SK-N-SH (cell line): ENCODE measurements at regions not wholly inside any gene's neighbourhood (a gene's known extent, or its start where the extent isn't known, plus 50 kb on each side); places are given as distances from the start of the nearest gene placed in this dataset.
A peak's percentile ranks its signal among the peaks of the same experiment; 100 is the strongest.

Experiments used
- CTCF ChIA-PET: fragments of 300-600, 350-600 bp; formaldehyde crosslinking; extraction: SDS; loops from one replicate; lab custom pipeline; 2021; lab: Yijun Ruan, JAX
- POLR2A ChIA-PET: fragments of 350-600 bp; sonication (Branson Sonifier 250); formaldehyde crosslinking; extraction: SDS; loops from one replicate; lab custom pipeline; 2020; ENCODE audit warnings: antibody characterized with exemption, inconsistent platforms; lab: Yijun Ruan, JAX
- DNase-seq: peaks from one replicate; pipeline ENCODE4 v3.0.0; 2012
- H2AFZ ChIP-seq: fragments of 200-600 bp; sonication (generic); 2 replicates; pipeline ENCODE4 v1.8.1; 2016; ENCODE audit warnings: antibody characterized with exemption, mild to moderate bottlenecking, low read depth
- H3F3A ChIP-seq: fragments of 200-600 bp; sonication (generic); replicated peaks from 2 replicates; pipeline ENCODE3; 2016; ENCODE audit warnings: antibody characterized with exemption, mild to moderate bottlenecking; ENCODE audit not compliant: insufficient read depth
- H3K27ac ChIP-seq, 2 experiments: fragments of 200-500 bp in 1 of 2; fragments of 200-600 bp in 1 of 2; sonication (Bioruptor generic) in 1 of 2; sonication (generic), shearing (Covaris generic) in 1 of 2; 2 replicates each; pipeline versions ENCODE4 v1.5.1 to v1.6.1; 2014 to 2016; ENCODE audit warnings: low read depth in 2 of 2, inconsistent platforms in 1 of 2, low read length in 1 of 2, mild to moderate bottlenecking in 1 of 2, mixed read lengths in 1 of 2
- H3K27me3 ChIP-seq: fragments of 200-600 bp; sonication (generic), shearing (Covaris generic); 2 replicates; pipeline ENCODE4 v1.6.1; 2016; ENCODE audit warnings: mixed run types; ENCODE audit not compliant: insufficient read depth
- H3K36me3 ChIP-seq, 2 experiments: fragments of 200-500 bp in 1 of 2; fragments of 200-600 bp in 1 of 2; sonication (Bioruptor generic) in 1 of 2; sonication (generic) in 1 of 2; replicated peaks in 1 of 2; 2 replicates each; pipeline versions ENCODE3 to v1.5.1; 2014 to 2016; ENCODE audit warnings: low read length in 1 of 2, mild to moderate bottlenecking in 1 of 2; ENCODE audit not compliant: insufficient read depth in 2 of 2, control insufficient read depth in 1 of 2
- H3K4me1 ChIP-seq, 2 experiments: fragments of 200-500 bp in 1 of 2; fragments of 200-600 bp in 1 of 2; sonication (Bioruptor generic) in 1 of 2; sonication (generic), shearing (Covaris generic) in 1 of 2; 2 replicates each; pipeline versions ENCODE4 v1.5.1 to v1.6.1; 2014 to 2016; ENCODE audit warnings: low read depth in 1 of 2, low read length in 1 of 2, mixed run types in 1 of 2; ENCODE audit not compliant: insufficient read depth in 2 of 2, control insufficient read depth in 1 of 2
- H3K4me2 ChIP-seq: fragments of 200-600 bp; sonication (generic), shearing (Covaris generic); 2 replicates; pipeline ENCODE4 v1.6.1; 2017; ENCODE audit warnings: mixed run types
- H3K4me3 ChIP-seq, 2 experiments: fragments of 200-500 bp in 1 of 2; fragments of 200-600 bp in 1 of 2; sonication (Bioruptor generic) in 1 of 2; sonication (generic), shearing (Covaris generic) in 1 of 2; 2 replicates each; pipeline versions ENCODE4 v1.5.1 to v1.8.1; 2014 to 2016; ENCODE audit warnings: low read depth in 2 of 2, inconsistent platforms in 1 of 2, low read length in 1 of 2, mild to moderate bottlenecking in 1 of 2, mixed read lengths in 1 of 2, moderate library complexity in 1 of 2
- H3K79me2 ChIP-seq: fragments of 200-600 bp; sonication (generic); 2 replicates; pipeline ENCODE4 v1.8.1; 2017; ENCODE audit warnings: mild to moderate bottlenecking; ENCODE audit not compliant: insufficient read depth
- H3K9ac ChIP-seq: fragments of 200-600 bp; sonication (generic); 2 replicates; pipeline ENCODE4 v1.6.1; 2017; ENCODE audit warnings: mixed run types
- H3K9me2 ChIP-seq: fragments of 200-600 bp; sonication (generic); 2 replicates; pipeline ENCODE4 v1.6.1; 2017; ENCODE audit warnings: mixed run types
- H3K9me3 ChIP-seq: fragments of 200-600 bp; sonication (generic); 2 replicates; pipeline ENCODE4 v1.6.1; 2017; ENCODE audit warnings: mixed run types, mild to moderate bottlenecking, moderate library complexity
- H4K20me1 ChIP-seq: fragments of 200-600 bp; sonication (generic); 2 replicates; pipeline ENCODE4 v1.6.1; 2017; ENCODE audit warnings: mild to moderate bottlenecking, mixed run types; ENCODE audit not compliant: insufficient read depth
- CHD2 ChIP-seq: fragments of 150-350 bp; IDR thresholded peaks from 2 replicates; pipeline ENCODE4 v1.6.1; 2018; ENCODE audit warnings: low read length; ENCODE audit not compliant: partially characterized antibody
- ELF1 ChIP-seq: IDR thresholded peaks from 2 replicates; pipeline ENCODE4 v1.4.0; 2012
- FOSL2 ChIP-seq: IDR thresholded peaks from 2 replicates; pipeline ENCODE4 v1.4.0; 2012; ENCODE audit warnings: low read depth, mild to moderate bottlenecking, moderate library complexity, borderline replicate concordance
- FOXM1 ChIP-seq: IDR thresholded peaks from 2 replicates; pipeline ENCODE4 v1.4.0; 2012; ENCODE audit warnings: low read depth, mild to moderate bottlenecking
- MEF2A ChIP-seq: IDR thresholded peaks from 2 replicates; pipeline ENCODE4 v1.4.0; 2012; ENCODE audit warnings: low read depth, borderline replicate concordance
- MXI1 ChIP-seq: IDR thresholded peaks from 2 replicates; pipeline ENCODE4 v1.6.1; 2012; ENCODE audit warnings: mild to moderate bottlenecking, low read depth, low read length, improper control_type of control experiment
- NRF1 ChIP-seq: IDR thresholded peaks from 2 replicates; pipeline ENCODE4 v1.6.1; 2012; ENCODE audit warnings: low read depth, mild to moderate bottlenecking, low read length
- POLR2AphosphoS5 ChIP-seq: IDR thresholded peaks from 2 replicates; pipeline ENCODE4 v1.6.1; 2012; ENCODE audit warnings: low read depth, low read length
- RAD21 ChIP-seq: IDR thresholded peaks from 2 replicates; pipeline ENCODE4 v1.6.1; 2012; ENCODE audit warnings: mild to moderate bottlenecking, low read length
- RFX5 ChIP-seq: IDR thresholded peaks from 2 replicates; pipeline ENCODE4 v1.6.1; 2012; ENCODE audit warnings: mild to moderate bottlenecking, improper control_type of control experiment, low read length
- RXRA ChIP-seq: IDR thresholded peaks from 2 replicates; pipeline ENCODE4 v1.4.0; 2012; ENCODE audit warnings: low read depth, mild to moderate bottlenecking, borderline replicate concordance
- SIN3A ChIP-seq: IDR thresholded peaks from 2 replicates; pipeline ENCODE4 v1.6.1; 2012; ENCODE audit warnings: low read depth, mild to moderate bottlenecking, low read length, moderate library complexity, borderline replicate concordance
- SMC3 ChIP-seq: IDR thresholded peaks from 2 replicates; pipeline ENCODE4 v1.6.1; 2012; ENCODE audit warnings: low read depth, low read length, improper control_type of control experiment
- USF2 ChIP-seq: fragments of 150-350 bp; IDR thresholded peaks from 2 replicates; pipeline ENCODE4 v1.6.1; 2017; ENCODE audit warnings: antibody characterized with exemption, low read length, low read depth, borderline replicate concordance
- YY1 ChIP-seq: IDR thresholded peaks from 2 replicates; pipeline ENCODE4 v1.4.0; 2012; ENCODE audit warnings: low read depth, mild to moderate bottlenecking
- WGBS: methylation state at CpG from one replicate; pipeline ENCODE4 v1.1.6; 2017; ENCODE audit warnings: low lambda C conversion rate; 5-methylcytosine and 5-hydroxymethylcytosine counted together
- TF ChIP-seq, protein P1 (sequence below): fragments of 200-600 bp; sonication (generic); IDR thresholded peaks from 2 replicates; pipeline ENCODE4 v1.6.1; 2017; ENCODE audit warnings: antibody characterized with exemption, mild to moderate bottlenecking, moderate library complexity
- TF ChIP-seq, protein P2 (sequence below): fragments of 150-350 bp; IDR thresholded peaks from 2 replicates; pipeline ENCODE4 v1.6.1; 2016; ENCODE audit warnings: mild to moderate bottlenecking, low read depth, low read length
- TF ChIP-seq, protein P3 (sequence below): IDR thresholded peaks from 2 replicates; pipeline ENCODE4 v1.4.0; 2012; ENCODE audit warnings: low read depth, borderline replicate concordance

DNA sequence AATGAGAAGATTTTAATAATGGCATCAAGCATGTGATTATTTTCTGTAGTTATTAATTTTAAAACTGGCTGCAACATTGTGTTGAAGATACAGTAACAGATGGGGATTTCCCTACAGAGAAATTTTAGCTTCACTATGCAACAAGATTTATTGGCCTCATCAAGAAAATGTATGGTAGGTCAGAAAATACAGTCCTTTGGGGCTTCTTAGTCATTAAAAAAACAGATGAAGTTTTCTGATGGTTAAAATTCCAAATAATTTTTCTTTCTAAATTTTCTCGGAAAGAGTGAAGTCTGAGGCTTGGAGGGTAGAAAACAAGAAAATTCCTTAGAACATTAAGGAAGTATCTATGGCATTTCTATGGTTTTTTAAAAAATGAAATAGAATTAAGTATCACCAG lies 1790.8 kb upstream of the PCDH20 start:
- DNase-seq, result no peak

GRCh38 chr13:63201493-63201892 lies 1785.8 kb upstream of the PCDH20 start:
- no peak overlapping the region for H3K4me2 ChIP-seq
- H3K36me3 ChIP-seq, result no peaks in the 10 kb centered on the region
- ChIA-PET CTCF (interaction anchor here (0.7 kb wide), 1 partner anchor 200 kb away, joined by 3 read pairs; no protein-coding TSS in a partner anchor), POLR2A (no interaction called here)
- no peak overlapping the region for H3K4me3 ChIP-seq
- no peak overlapping the region for H2AFZ ChIP-seq
- H4K20me1 ChIP-seq, result no peaks in the 10 kb centered on the region
- H3F3A ChIP-seq, result peaks cover 7% of the 10 kb centered on the region
- no peak for DNase-seq
- H3K4me1 ChIP-seq, result 0 out of 4 replicates have a peak, but pooled peaks cover 0 to 6% of the 10 kb centered on the region in 2 experiments
- H3K9me3 ChIP-seq, result no peaks in the 10 kb centered on the region
- 100% methylated on average over 1 of the region's 1 CpG for WGBS
- H3K27me3 ChIP-seq, result no peaks in the 10 kb centered on the region
- no peaks in the 10 kb centered on the region for H3K79me2 ChIP-seq
- no peak overlapping the region for H3K27ac ChIP-seq
- no peak overlapping the region for H3K9ac ChIP-seq
- no peaks in the 10 kb centered on the region for H3K9me2 ChIP-seq
- no peak for TF ChIP-seq FOSL2
- TF ChIP-seq FOXM1, result no peak
- TF ChIP-seq RAD21, result no peak
- no peak for TF ChIP-seq RFX5
- TF ChIP-seq, protein P1, sequence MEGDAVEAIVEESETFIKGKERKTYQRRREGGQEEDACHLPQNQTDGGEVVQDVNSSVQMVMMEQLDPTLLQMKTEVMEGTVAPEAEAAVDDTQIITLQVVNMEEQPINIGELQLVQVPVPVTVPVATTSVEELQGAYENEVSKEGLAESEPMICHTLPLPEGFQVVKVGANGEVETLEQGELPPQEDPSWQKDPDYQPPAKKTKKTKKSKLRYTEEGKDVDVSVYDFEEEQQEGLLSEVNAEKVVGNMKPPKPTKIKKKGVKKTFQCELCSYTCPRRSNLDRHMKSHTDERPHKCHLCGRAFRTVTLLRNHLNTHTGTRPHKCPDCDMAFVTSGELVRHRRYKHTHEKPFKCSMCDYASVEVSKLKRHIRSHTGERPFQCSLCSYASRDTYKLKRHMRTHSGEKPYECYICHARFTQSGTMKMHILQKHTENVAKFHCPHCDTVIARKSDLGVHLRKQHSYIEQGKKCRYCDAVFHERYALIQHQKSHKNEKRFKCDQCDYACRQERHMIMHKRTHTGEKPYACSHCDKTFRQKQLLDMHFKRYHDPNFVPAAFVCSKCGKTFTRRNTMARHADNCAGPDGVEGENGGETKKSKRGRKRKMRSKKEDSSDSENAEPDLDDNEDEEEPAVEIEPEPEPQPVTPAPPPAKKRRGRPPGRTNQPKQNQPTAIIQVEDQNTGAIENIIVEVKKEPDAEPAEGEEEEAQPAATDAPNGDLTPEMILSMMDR, result no peak
- no peak for TF ChIP-seq RXRA
- no peak for TF ChIP-seq NRF1
- TF ChIP-seq YY1, result no peak
- TF ChIP-seq POLR2AphosphoS5, result no peak
- no peak for TF ChIP-seq MEF2A
- no peak for TF ChIP-seq SMC3
- TF ChIP-seq USF2, result no peak
- no peak for TF ChIP-seq CHD2
- TF ChIP-seq SIN3A, result no peak

More for the DNA sequence above, 1790.8 kb upstream of the PCDH20 start:
- peaks cover 16% of the 10 kb centered on the region for H3F3A ChIP-seq
- no peaks in the 10 kb centered on the region for H4K20me1 ChIP-seq
- WGBS, result 48% methylated on average over 1 of the region's 1 CpG
- H3K4me2 ChIP-seq, result peak overlapping the region; percentile 23; the same call in 1 of the 2 replicates
- no peak for TF ChIP-seq NRF1
- TF ChIP-seq, protein P2, sequence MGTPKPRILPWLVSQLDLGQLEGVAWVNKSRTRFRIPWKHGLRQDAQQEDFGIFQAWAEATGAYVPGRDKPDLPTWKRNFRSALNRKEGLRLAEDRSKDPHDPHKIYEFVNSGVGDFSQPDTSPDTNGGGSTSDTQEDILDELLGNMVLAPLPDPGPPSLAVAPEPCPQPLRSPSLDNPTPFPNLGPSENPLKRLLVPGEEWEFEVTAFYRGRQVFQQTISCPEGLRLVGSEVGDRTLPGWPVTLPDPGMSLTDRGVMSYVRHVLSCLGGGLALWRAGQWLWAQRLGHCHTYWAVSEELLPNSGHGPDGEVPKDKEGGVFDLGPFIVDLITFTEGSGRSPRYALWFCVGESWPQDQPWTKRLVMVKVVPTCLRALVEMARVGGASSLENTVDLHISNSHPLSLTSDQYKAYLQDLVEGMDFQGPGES, result no peak
- TF ChIP-seq, protein P3, sequence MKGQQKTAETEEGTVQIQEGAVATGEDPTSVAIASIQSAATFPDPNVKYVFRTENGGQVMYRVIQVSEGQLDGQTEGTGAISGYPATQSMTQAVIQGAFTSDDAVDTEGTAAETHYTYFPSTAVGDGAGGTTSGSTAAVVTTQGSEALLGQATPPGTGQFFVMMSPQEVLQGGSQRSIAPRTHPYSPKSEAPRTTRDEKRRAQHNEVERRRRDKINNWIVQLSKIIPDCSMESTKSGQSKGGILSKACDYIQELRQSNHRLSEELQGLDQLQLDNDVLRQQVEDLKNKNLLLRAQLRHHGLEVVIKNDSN, result no peak
- no peak for TF ChIP-seq MXI1
- no peak for TF ChIP-seq USF2
- no peak for TF ChIP-seq ELF1
- TF ChIP-seq, all 33 proteins: peak for 0
- Histone ChIP-seq H3K27me3 (no peaks in the 10 kb centered on the region), H3K9ac (no peak overlapping the region), H3K4me1 (peaks cover 0 to 10% of the 10 kb centered on the region in 2 experiments; a peak in 1 of 4 replicates), H3K79me2 (no peaks in the 10 kb centered on the region), H3K9me2 (no peaks in the 10 kb centered on the region), H3K36me3 (no peaks in the 10 kb centered on the region), H2AFZ (no peak overlapping the region), H3K4me3 (no peak overlapping the region), H3K27ac (peak overlapping the region; percentile 28 to 39; a peak in 3 of 4 replicates), H3K9me3 (no peaks in the 10 kb centered on the region)
- ChIA-PET CTCF (no interaction called here), POLR2A (no interaction called here)
